Neuron (in vitro differentiated cells): ENCODE measurements at regions not wholly inside any gene's neighbourhood (a gene's known extent, or its start where the extent isn't known, plus 50 kb on each side); places are given as distances from the start of the nearest gene placed in this dataset.

Experiments
- H2AFZ ChIP-seq: one replicate; pipeline ENCODE4 v1.6.1; 2013; ENCODE audit warnings: low read depth, mild to moderate bottlenecking, inconsistent platforms, low read length, moderate library complexity
- H3K27me3 ChIP-seq: one replicate; pipeline ENCODE4 v1.6.1; 2013; ENCODE audit warnings: low read length; ENCODE audit not compliant: insufficient read depth
- H3K36me3 ChIP-seq: one replicate; pipeline ENCODE4 v1.6.1; 2013; ENCODE audit warnings: low read length; ENCODE audit not compliant: insufficient read depth
- H3K4me1 ChIP-seq: one replicate; pipeline ENCODE4 v1.6.1; 2013; ENCODE audit warnings: low read length; ENCODE audit not compliant: insufficient read depth
- H3K4me3 ChIP-seq: 2 replicates; pipeline ENCODE4 v1.5.1; 2013; ENCODE audit warnings: mild to moderate bottlenecking, low read length, moderate library complexity
- H3K9me3 ChIP-seq: one replicate; pipeline ENCODE4 v1.6.1; 2013; ENCODE audit warnings: low read length

DNA sequence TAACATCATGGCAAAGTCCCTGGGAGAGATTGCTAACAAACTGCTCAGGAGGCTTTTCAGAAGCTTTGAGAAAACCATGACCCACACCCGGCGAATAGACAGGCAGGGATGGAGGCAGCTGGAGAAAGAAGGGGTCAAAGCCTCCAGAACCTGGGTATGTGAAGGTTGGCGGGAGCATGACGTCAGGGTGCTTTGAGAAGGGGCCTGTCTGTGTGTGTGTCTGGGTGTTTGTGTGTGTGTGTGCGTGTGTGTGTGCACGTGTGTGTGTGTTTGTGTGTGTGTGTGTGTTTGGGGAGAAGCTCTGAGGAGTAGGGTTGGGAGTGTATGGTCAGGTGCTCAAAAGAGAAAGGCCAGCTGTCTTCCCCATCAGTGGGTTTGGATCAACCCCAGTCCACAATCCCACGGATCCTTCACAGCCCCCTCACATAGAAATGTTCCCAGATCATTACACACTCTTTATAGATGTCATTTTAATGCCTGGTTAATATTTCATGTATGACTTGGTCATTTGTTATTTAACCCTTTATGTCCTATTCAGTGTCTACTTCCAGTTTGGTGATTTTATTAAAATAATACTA lies 254.1 kb upstream of the SMIM21 start:
- no peaks in the 10 kb centered on the region for H3K4me1 ChIP-seq
- no peak overlapping the region for H3K4me3 ChIP-seq
- no peak overlapping the region for H2AFZ ChIP-seq
- H3K36me3 ChIP-seq: no peaks in the 10 kb centered on the region
- H3K27me3 ChIP-seq: no peaks in the 10 kb centered on the region
- no peaks in the 10 kb centered on the region for H3K9me3 ChIP-seq

DNA sequence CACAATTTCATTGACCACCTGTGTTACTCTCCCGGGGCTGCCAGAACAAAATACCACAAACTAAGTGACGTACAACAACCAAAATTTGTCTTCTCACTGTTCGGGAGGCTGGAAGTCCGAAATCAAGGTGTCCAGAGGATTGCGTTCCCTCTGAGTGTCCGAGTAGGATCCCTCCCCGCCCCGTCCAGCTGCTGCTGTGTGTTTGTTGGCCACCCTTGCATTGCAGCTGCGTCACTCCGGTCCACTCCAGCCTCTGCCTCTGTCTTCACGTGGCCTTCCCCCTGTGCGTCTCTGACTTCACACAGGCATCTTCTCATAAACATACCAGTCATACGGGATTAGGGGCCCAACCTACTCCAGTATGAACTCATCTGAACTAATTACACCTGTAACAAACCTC lies 251.8 kb upstream of the SMIM21 start:
- Histone ChIP-seq H3K27me3 (no peaks in the 10 kb centered on the region), H3K4me3 (no peak overlapping the region), H3K9me3 (no peaks in the 10 kb centered on the region), H3K4me1 (no peaks in the 10 kb centered on the region), H2AFZ (no peak overlapping the region), H3K36me3 (no peaks in the 10 kb centered on the region)

GRCh38 chr18:75678627-75679026 lies 251.1 kb upstream of the SMIM21 start:
- no peak overlapping the region for H2AFZ ChIP-seq
- H3K9me3 ChIP-seq: no peaks in the 10 kb centered on the region
- no peaks in the 10 kb centered on the region for H3K27me3 ChIP-seq
- H3K36me3 ChIP-seq: no peaks in the 10 kb centered on the region
- no peak overlapping the region for H3K4me3 ChIP-seq
- no peaks in the 10 kb centered on the region for H3K4me1 ChIP-seq

DNA sequence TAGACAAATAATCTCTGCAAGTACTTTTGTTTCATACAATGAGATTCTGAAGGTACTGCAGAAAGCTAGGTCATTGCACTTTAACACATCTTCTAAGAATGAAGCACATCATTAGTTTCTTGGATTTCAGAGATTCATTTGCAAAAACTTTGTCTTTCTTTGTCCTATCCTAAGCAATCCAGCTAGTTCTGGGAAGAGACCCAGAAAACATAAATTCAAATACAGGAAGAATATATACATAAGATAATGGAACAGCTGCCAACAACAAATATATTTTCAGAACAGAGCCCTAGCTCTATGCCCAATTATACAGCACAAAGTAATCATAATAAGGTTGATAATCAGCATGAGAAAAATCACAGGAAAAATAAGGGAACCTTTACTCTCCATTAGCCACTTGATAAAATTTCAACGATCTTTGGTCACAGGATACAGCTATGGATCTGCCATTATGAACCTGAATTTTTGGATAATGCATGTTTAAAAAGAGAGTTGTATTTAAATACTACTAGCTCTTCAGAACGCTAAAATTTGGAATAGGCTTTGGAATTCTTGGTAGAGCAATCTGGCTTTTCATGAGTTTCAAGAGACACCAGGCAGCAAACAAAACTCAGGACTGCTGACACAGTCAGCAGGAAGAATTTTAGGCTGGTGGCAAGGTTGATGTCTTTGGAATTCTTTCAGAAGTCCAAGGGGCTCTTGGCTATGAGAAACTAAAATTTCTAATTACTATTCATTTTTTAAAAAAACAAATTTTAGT lies 250.4 kb upstream of the SMIM21 start:
- Histone ChIP-seq H3K4me1 (no peaks in the 10 kb centered on the region), H3K9me3 (no peaks in the 10 kb centered on the region), H2AFZ (no peak overlapping the region), H3K36me3 (no peaks in the 10 kb centered on the region), H3K4me3 (no peak overlapping the region), H3K27me3 (no peaks in the 10 kb centered on the region)

DNA sequence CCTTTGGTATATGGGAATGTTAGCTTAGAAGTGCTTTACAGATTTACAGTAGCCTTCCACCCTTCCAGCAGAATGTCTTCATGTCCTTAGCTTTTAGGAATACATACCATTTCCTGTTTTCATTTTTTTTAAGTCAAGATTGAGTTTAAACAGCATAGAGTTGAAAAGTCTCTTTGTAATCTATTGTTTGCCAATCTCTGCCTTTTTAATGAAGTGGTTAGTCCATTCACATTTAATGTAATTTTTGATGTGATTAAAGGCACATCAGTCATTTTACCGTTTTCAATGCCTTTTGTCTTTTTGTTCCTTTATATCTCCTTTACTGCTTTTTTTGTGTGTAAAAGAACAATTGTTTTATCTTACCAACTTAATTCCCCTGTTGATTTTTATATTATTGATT lies 233.4 kb upstream of the SMIM21 start:
- no peak overlapping the region for H2AFZ ChIP-seq
- H3K4me1 ChIP-seq: no peaks in the 10 kb centered on the region
- H3K36me3 ChIP-seq: no peaks in the 10 kb centered on the region
- H3K27me3 ChIP-seq: no peaks in the 10 kb centered on the region
- no peaks in the 10 kb centered on the region for H3K9me3 ChIP-seq
- H3K4me3 ChIP-seq: no peak overlapping the region

DNA sequence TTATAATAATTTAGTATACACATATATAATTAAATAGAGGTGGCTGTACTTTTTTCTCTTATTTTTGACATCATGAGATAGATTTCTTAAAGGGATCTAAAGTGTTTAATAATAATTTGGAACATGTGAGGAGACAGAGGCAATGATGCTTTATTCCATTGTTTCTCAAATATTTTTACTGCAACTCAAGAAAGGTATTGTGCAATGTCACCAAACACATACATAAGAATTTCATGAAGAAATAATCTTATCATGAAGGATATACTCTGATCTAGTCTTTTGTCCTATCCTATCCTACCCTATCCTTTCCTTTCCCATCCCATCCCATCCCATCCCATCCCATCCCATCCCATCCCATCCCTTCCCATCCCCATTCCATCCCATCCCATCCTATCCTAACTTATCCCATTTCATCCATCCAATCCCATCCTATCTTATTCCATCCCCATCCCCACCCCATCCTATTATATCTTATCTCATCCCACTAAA lies 232.1 kb upstream of the SMIM21 start:
- Histone ChIP-seq H3K27me3 (no peaks in the 10 kb centered on the region), H3K4me1 (peaks cover 5% of the 10 kb centered on the region), H3K4me3 (no peak overlapping the region), H3K36me3 (no peaks in the 10 kb centered on the region), H2AFZ (no peak overlapping the region), H3K9me3 (no peaks in the 10 kb centered on the region)

DNA sequence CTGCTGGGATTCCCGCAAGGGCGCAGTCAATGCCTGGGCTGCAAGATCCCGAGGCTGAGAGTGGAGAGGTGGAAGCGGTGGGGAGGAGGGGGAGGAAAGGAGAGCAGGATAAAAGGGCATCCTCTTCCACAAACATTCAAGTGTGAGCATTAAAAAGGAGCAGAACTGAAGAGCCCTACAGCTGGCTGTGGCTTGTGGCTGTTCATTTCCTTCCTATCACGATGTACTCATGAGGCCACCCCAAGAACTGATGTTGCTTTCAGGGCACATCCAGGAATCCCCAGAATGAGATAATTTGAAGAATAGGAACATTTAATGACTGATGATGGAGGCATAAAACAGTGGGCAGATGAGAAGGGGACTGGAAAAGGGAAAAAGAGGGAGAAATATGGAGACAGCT lies 230.8 kb upstream of the SMIM21 start:
- H3K4me1 ChIP-seq: peaks cover 5% of the 10 kb centered on the region
- H3K36me3 ChIP-seq: no peaks in the 10 kb centered on the region
- H3K4me3 ChIP-seq: no peak overlapping the region
- H3K27me3 ChIP-seq: no peaks in the 10 kb centered on the region
- no peaks in the 10 kb centered on the region for H3K9me3 ChIP-seq
- no peak overlapping the region for H2AFZ ChIP-seq

DNA sequence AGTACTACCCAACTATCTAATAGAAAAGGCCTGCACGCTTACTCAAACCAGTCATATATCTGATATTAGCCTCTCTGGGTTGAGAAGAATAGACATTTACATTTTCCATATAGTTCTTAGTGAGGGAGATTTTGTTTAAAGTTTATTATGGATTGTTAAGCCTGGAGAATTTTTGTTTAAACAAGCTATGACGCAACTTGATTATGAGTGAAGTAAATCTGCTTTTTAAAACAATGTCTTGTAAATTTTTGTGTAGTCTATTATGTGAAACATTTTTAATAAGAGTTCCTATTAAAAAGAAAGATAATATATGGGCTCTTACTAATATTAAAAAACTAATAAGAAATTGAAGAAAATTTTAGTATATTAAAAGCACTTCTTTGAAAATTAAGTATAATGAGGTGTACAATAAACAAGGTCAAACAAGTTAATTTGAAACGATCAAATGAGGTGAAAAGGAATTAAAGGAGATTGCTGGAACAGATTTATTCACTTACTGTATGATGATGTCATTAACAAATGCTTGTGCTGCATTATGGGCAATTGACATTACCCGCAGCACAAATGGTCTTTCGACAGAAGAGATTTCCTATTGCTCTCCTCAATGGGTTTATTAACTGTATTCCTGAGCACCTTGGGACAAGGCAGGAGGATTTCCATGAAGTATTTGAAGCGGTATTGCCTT lies 229.2 kb upstream of the SMIM21 start:
- Histone ChIP-seq H3K4me3 (no peak overlapping the region), H3K36me3 (no peaks in the 10 kb centered on the region), H3K4me1 (peaks cover 5% of the 10 kb centered on the region), H2AFZ (no peak overlapping the region), H3K9me3 (no peaks in the 10 kb centered on the region), H3K27me3 (no peaks in the 10 kb centered on the region)

GRCh38 chr18:75656035-75656434 lies 228.5 kb upstream of the SMIM21 start:
- H2AFZ ChIP-seq: no peak overlapping the region
- H3K4me1 ChIP-seq: peaks cover 5% of the 10 kb centered on the region
- H3K27me3 ChIP-seq: no peaks in the 10 kb centered on the region
- H3K4me3 ChIP-seq: no peak overlapping the region
- H3K36me3 ChIP-seq: no peaks in the 10 kb centered on the region
- H3K9me3 ChIP-seq: no peaks in the 10 kb centered on the region

DNA sequence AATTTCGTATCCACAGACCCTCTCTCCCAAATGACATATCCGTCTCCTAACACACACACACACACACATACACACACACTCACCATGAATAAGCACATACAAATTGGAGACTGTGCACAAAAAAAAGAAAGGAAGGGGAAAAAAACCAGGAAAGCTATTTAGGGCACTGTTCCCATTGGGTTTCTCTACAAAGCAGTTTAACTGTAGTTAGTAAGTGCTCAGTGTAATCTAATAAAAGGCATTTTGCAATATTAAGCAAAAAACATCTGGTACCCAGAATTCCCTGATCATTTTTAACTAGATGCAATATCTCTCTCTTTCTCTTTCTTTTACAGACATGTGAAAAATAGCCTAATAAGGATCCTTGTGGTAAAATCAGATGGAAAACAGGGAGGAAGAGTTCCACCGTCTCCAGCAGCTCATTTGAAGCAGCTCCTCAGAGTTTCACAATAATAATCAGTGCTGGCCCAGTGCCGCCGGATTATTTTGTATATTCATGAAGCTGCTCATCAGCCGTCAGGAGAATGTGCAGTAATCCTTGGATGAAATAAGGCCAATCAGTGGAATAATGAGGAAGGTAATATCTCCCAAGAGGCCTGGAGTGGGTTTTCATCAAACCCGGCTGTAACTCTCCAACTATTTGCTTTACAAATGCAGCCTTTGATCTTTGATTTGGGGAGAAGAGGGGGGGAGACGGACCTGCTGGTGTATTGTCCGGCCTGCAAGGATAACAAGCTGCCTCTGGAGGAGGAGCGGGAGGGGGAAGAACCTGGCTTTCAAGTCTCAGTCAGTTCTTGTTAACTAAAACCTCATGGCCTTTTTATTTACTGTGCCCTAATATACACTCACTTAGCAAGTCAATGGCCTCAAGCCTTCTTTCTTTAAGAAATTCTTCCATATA lies 227.6 kb upstream of the SMIM21 start:
- Histone ChIP-seq H2AFZ (no peak overlapping the region), H3K4me3 (no peak overlapping the region), H3K9me3 (no peaks in the 10 kb centered on the region), H3K36me3 (no peaks in the 10 kb centered on the region), H3K27me3 (no peaks in the 10 kb centered on the region), H3K4me1 (peaks cover 5% of the 10 kb centered on the region)

- no peaks in the 10 kb centered on the region for H3K9me3 ChIP-seq
- peaks cover 5% of the 10 kb centered on the region for H3K4me1 ChIP-seq
- no peak overlapping the region for H3K4me3 ChIP-seq
- no peaks in the 10 kb centered on the region for H3K36me3 ChIP-seq
- no peaks in the 10 kb centered on the region for H3K27me3 ChIP-seq
- H2AFZ ChIP-seq: no peak overlapping the region
Observed at GRCh38 chr18:75654386-75654785, 226.9 kb upstream of the SMIM21 start.

DNA sequence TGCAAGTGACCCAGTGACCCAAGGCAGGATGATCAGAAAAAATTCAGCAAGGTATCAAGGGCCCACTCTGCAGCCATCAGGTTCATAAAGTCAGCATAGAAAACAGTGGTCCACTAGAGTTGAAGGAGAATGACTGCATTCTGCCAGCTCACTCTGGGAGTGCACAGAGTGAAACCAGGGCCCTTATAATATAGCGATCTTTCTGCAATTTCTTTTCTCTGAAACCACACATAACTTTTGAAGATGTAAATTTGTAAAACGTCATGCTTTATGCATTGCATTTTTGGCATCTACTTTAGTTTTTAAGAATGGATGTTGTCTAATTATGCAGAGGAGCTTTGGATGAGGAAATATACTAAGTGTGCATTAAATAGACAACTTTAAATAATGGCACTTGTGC lies 225.0 kb upstream of the SMIM21 start:
- H3K9me3 ChIP-seq: no peaks in the 10 kb centered on the region
- H3K27me3 ChIP-seq: no peaks in the 10 kb centered on the region
- H3K4me1 ChIP-seq: peaks cover 5% of the 10 kb centered on the region
- no peak overlapping the region for H2AFZ ChIP-seq
- no peak overlapping the region for H3K4me3 ChIP-seq
- no peaks in the 10 kb centered on the region for H3K36me3 ChIP-seq

DNA sequence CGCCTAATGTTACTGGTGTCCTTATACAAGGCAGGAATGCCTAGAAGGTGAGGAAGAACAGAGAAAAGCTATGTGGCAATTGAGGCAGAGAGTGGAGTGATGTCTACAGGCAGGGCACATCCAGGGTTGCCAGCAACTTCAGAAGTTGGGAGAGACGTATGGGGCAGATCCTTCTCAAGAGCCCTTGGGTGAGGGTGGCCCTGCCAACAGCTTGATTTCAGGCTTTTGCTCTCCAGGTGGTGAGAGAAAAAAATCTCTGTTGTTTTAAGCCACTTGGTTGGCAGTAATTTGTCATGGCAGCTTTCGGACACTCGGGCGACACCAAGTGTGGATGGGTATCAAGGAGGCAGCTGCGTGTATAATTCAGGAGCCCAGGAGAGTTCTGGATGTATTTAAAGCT lies 217.4 kb upstream of the SMIM21 start:
- Histone ChIP-seq H3K36me3 (no peaks in the 10 kb centered on the region), H3K9me3 (no peaks in the 10 kb centered on the region), H3K27me3 (no peaks in the 10 kb centered on the region), H2AFZ (no peak overlapping the region), H3K4me3 (no peak overlapping the region), H3K4me1 (no peaks in the 10 kb centered on the region)
